Astrocyte of the cerebellum (primary cell): ENCODE measurements at regions not wholly inside any gene's neighbourhood (a gene's known extent, or its start where the extent isn't known, plus 50 kb on each side); places are given as distances from the start of the nearest gene placed in this dataset.

Experiments
- DNase-seq: peaks from one replicate; pipeline ENCODE4 v3.0.0-alpha.2; 2011; ENCODE audit warnings: low read depth
- H3K4me3 ChIP-seq: 2 replicates; pipeline ENCODE4 v1.5.1; 2011; ENCODE audit warnings: mild to moderate bottlenecking, low read depth, low read length, moderate library complexity
- CTCF ChIP-seq: IDR thresholded peaks from 2 replicates; pipeline ENCODE4 v1.5.1; 2012; ENCODE audit warnings: low read length, low read depth, moderate library complexity, mild to moderate bottlenecking; ENCODE audit errors: missing control alignments
- in situ Hi-C: cut with HindIII; loops from 2 replicates; pipeline ENCODE4 v1.10.0; 2017; ENCODE audit warnings: low sequenced_read_pairs

GRCh38 chr15:70510433-70510832 is 252.9 kb downstream of the UACA start:
- no peak for DNase-seq
- TF ChIP-seq CTCF = no peak
- in situ Hi-C loops = no loop called here
- H3K4me3 ChIP-seq = no peak overlapping the region

GRCh38 chr15:70509731-70510143 is 253.6 kb downstream of the UACA start:
- in situ Hi-C loops = no loop called here
- no peak overlapping the region for H3K4me3 ChIP-seq
- TF ChIP-seq CTCF = no peak
- no peak for DNase-seq

GRCh38 chr15:70509282-70509662 is 254.1 kb downstream of the UACA start:
- H3K4me3 ChIP-seq = no peak overlapping the region
- in situ Hi-C loops = no loop called here
- DNase-seq = no peak
- TF ChIP-seq CTCF = no peak

- in situ Hi-C loops = no loop called here
- DNase-seq = peak; percentile 67
- TF ChIP-seq CTCF = no peak
- H3K4me3 ChIP-seq = no peak overlapping the region
Measured at GRCh38 chr15:70508561-70509281, 254.6 kb downstream of the UACA start.

GRCh38 chr15:70507772-70508371 is 255.5 kb downstream of the UACA start:
- H3K4me3 ChIP-seq = no peak overlapping the region
- no peak for DNase-seq
- no peak for TF ChIP-seq CTCF
- in situ Hi-C loops = no loop called here

GRCh38 chr15:70505936-70506912 is 257.1 kb downstream of the UACA start:
- TF ChIP-seq CTCF = no peak
- H3K4me3 ChIP-seq = no peak overlapping the region
- in situ Hi-C loops = no loop called here
- DNase-seq = no peak
